Dermis blood vessel endothelial cell (primary cell): ENCODE measurements at regions not wholly inside any gene's neighbourhood (a gene's known extent, or its start where the extent isn't known, plus 50 kb on each side); places are given as distances from the start of the nearest gene placed in this dataset.
"Not testable (repeated sequence)": the region's sequence is repeated elsewhere in the genome, so short reads cannot be mapped to it uniquely, and the experiment has no call there.

Source experiments
- DNase-seq: peaks from one replicate; pipeline ENCODE4 v3.0.0; 2010

GRCh38 chr13:27327633-27328032 lies 57.0 kb downstream of the RASL11A start:
- DNase-seq = no peak

DNA sequence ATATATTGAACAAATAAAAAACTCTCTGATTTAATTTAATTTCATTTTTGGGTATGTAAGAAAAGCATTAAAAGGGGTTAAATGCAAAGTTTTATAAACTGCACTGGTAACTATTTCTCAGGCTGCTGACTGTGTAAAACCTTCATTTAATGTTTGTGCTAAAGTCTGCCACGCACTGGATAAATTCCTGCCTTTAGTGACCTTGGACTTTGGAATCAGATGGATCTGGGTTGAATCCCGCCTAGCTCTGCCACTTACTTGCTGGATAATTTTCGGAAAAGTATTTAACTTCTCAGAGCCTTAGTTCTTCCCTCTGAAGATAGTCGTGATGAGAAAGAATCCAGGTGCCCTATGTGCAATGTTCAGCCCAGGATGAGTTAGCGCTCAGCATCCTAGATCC lies 58.6 kb downstream of the RASL11A start:
- no peak for DNase-seq

DNA sequence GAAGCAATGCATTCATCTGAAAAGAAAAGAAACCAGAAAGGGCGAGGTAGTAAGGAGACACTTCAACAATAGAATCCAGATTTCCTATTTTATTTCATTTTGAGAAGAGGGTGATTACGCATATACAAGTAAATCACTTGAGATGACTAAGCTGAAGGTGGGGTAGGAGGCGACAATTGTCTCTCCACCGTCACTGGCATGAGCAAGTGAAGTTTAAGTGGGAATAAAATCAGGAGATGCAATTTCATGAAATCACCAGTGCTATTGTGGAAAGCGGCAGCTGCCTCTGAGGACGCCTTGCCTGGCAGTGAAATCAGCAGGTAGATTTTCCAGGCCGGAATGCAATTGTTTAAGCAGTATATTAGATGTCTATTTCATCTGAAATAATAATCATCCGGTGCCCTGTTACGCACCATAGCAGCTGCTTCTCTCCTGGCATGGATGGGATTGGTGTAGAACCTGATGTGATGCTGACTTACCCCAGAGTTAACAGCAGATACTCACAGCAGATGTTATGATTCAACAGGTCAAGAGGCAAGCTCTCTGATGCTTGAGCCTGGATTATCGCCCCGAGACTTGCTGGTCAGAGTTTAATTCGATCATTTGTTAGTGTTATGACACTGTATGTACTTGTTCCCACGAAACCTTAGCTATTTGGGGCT lies 64.3 kb downstream of the RASL11A start:
- no peak for DNase-seq

DNA sequence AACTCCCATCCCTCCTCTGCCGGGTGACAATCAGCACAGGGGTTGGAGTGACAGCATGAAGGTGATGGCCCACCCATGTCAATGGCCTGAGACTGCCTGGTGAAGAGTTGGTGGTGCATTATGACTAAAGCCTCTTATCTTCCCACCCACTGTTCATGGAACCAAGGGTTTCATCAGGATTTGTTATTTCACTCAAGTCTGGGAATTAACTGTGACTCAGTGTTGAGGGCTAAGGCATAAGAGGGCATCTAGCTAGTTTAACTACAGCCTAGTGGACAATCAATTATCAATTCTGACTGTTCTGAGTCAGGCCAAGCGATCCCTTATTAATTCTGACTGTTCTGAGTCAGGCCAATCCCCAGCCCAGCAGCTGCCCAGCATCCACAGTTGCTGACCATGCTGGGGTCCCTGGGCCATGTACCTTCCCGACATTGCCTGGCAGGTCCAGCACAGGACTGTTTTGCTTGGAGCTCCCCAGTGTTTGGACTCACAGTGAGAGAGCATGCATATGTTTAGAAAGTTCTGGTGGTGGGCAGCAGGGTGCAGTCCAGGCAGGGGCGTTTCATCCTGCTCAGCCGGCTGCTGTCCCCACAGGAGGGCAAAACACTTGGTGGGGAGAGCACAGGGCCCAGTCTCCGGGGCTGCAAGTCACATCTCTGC lies 65.5 kb downstream of the RASL11A start:
- no peak for DNase-seq

DNA sequence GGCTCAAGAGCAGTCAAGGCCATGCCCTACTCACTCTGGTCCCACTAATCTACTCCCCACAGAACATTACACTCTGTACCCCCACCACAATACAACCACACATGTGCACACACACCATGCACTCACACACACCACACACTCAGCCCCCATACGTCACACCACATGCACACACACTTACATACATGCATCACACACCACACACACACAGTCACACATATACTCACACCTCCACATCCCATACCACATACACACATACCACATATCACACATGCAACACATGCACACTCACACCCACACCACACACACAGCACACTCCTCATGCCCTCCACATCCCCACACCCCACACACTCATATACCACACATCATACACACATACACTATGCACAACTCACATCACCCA lies 67.6 kb downstream of the RASL11A start:
- DNase-seq = no peak

GRCh38 chr13:27338816-27339215 lies 68.2 kb downstream of the RASL11A start:
- no peak for DNase-seq

GRCh38 chr13:27339299-27339698 lies 68.7 kb downstream of the RASL11A start:
- peak; percentile 65 for DNase-seq

DNA sequence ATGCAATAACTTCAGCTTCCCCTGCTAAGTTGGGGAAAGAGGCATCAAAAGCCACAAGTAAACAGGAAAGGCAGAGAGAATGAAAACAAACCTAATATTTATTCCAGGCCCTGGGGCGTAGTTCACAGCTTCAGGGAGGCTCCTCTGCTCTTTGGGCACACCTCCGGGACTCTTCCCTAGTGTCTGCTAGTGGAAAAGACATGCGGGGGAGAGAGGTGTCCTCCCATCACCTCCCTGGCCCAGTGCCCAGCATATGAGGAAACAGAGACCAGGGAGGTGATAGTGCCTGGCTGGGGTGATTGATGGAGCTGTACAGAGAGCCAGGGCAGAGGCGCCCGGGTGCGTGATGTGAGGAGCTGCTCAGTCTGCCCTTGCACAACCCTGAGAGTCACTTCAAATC lies 71.0 kb downstream of the RASL11A start:
- DNase-seq = no peak

GRCh38 chr13:27347211-27347772 lies 76.7 kb downstream of the RASL11A start:
- DNase-seq = no peak

- DNase-seq = no peak
Observed at GRCh38 chr13:27348461-27348860, 76.0 kb upstream of the GTF3A start.

DNA sequence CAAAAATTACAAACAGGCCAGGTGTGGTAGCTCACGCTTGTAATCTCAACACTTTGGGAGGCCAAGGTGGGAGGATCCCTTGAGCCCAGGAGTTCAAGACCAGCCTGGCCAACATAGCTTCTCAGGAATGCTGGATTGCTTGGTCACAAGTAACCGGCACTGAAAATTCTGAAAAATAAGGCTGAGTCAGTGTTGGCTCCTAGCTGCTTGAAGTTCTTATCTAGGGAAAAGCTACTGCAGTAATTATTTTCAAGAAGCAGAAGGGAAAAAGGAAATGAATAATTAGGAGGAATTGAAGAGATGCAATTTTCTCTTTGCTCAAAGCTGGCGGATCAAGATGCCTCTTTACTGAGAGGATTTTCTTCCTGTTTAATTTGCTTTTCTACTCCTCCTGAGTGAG lies 75.0 kb upstream of the GTF3A start:
- no peak for DNase-seq

GRCh38 chr13:27350825-27351224 lies 73.6 kb upstream of the GTF3A start:
- DNase-seq = not testable (repeated sequence)

- DNase-seq = no peak
Observed at GRCh38 chr13:27352698-27353097, 71.7 kb upstream of the GTF3A start.

- DNase-seq = no peak
Observed at GRCh38 chr13:27353166-27353583, 71.2 kb upstream of the GTF3A start.

DNA sequence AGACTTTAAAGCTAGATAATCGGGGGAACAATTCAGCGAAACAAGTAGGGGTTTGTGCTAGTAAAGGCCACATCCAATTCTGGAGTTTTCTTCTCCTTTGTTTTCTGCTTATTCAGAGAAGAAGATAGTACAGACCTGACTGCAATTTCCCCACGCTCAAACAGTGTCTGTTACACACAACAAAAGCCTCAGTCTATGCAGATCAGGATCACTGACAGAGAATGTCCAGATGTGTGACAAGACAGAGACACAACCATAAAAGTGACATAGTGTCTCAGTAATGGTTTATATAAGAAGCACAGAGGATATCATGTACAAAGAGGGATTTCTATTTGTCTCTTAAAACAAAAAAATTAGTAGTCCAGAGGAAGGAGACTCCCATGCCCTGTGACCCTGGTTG lies 70.7 kb upstream of the GTF3A start:
- DNase-seq = no peak

- no peak for DNase-seq
Observed at GRCh38 chr13:27354379-27354778, 70.0 kb upstream of the GTF3A start.

GRCh38 chr13:27355894-27356293 lies 68.5 kb upstream of the GTF3A start:
- DNase-seq = no peak

DNA sequence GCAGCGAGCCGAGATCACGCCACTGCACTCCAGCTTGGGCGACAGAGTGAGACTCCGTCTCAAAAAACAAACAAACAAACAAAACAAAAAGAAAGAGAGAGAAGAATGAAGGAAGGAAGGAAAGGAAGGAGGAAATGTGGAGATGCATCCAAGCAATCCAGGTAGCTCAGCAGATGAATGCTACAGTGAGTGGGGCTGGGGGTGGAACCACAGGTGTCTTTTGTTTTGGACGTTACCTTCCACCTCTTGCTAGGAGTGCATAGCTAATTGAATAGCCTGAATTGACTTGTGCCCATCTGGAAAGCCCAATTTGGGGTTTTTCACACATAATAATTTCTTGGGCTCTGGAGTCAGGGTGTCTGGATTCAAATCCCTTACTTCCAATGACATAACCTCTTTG lies 66.0 kb upstream of the GTF3A start:
- DNase-seq = no peak

- DNase-seq = peak; percentile 77
Observed at GRCh38 chr13:27359199-27359821, 65.1 kb upstream of the GTF3A start.

DNA sequence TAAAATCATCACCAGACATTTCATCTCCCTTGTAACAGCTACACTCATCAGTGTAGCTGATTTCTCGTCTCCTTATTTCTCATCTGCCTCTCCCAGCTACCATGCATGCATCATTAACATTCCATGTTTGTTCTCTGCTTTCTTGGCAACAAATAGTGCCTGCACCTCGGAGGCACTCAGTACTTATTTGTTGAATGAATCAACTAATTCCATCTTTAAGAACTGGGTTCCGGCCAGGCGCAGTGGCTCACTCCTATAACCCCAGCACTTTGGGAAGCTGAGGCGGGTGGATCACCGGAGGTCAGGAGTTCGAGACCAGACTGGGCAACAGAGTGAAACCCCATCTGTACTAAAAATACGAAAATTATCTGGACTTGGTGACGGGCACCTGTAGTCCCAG lies 63.9 kb upstream of the GTF3A start:
- no peak for DNase-seq

GRCh38 chr13:27362064-27362751 lies 62.2 kb upstream of the GTF3A start:
- DNase-seq = peak; percentile 86

DNA sequence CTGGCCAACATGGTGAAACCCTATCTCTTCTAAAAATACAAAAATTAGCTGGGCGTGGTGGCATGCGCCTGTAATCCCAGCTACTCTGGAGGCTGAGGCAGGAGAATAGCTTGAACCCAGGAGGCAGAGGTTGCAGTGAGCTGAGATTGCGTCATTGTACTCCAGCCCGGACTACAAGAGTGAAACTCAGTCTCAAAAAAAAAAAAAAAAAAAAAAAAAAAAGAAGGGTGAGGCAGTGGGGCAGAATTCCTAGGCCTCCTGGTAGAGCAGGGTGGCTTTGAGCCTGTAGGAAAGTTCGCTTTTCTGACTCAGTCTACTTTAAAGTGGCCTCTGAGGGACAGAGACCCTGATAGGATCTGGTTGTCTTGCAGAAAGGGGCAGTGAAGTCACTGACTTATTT lies 60.8 kb upstream of the GTF3A start:
- DNase-seq = not testable (repeated sequence)

- DNase-seq = no peak
Observed at GRCh38 chr13:27367570-27367969, 56.8 kb upstream of the GTF3A start.
